GM12878 (cell line): ENCODE measurements at regions not wholly inside any gene's neighbourhood (a gene's known extent, or its start where the extent isn't known, plus 50 kb on each side); places are given as distances from the start of the nearest gene placed in this dataset.
A peak's percentile ranks its signal among the peaks of the same experiment; 100 is the strongest.

Experiments
- BHLHE40 ChIP-seq, 2 experiments: fragments of 450-650 bp in 1 of 2; IDR thresholded peaks; 2 replicates each; pipeline ENCODE4 v1.6.1; 2011 to 2017; ENCODE audit warnings: low read depth in 2 of 2, borderline replicate concordance in 1 of 2, improper control_type of control experiment in 1 of 2, low read length in 1 of 2, mild to moderate bottlenecking in 1 of 2
- BRCA1 ChIP-seq: IDR thresholded peaks from 2 replicates; pipeline ENCODE4 v1.6.1; 2011; ENCODE audit warnings: low read depth, low read length, improper control_type of control experiment
- CBFB ChIP-seq: IDR thresholded peaks from 2 replicates; pipeline ENCODE4 v1.6.1; 2016; ENCODE audit warnings: antibody characterized with exemption, low read depth
- CBX3 ChIP-seq: fragments of 200-600 bp; sonication (generic); IDR thresholded peaks from 2 replicates; pipeline ENCODE4 v1.6.1; 2016; ENCODE audit warnings: low read depth, borderline replicate concordance
- CHD2 ChIP-seq: IDR thresholded peaks from 2 replicates; pipeline ENCODE4 v1.6.1; 2011; ENCODE audit warnings: low read depth, low read length, improper control_type of control experiment, borderline replicate concordance
- CREM ChIP-seq: IDR thresholded peaks from 2 replicates; pipeline ENCODE4 v1.6.1; 2014; ENCODE audit warnings: antibody characterized with exemption, low read depth
- DPF2 ChIP-seq: fragments of 450-650 bp; IDR thresholded peaks from 2 replicates; pipeline ENCODE4 v1.6.1; 2017; ENCODE audit warnings: mild to moderate bottlenecking
- HCFC1 ChIP-seq: fragments of 150-350 bp; IDR thresholded peaks from 2 replicates; pipeline ENCODE4 v1.6.1; 2014; ENCODE audit warnings: low read length
- HDGF ChIP-seq: fragments of 450-650 bp; IDR thresholded peaks from 2 replicates; pipeline ENCODE4 v1.6.1; 2016; ENCODE audit warnings: antibody characterized with exemption
- IKZF1 ChIP-seq: fragments of 450-650 bp; conservative IDR thresholded peaks from 2 replicates; pipeline ENCODE4 v1.6.1; 2017; ENCODE audit warnings: antibody characterized with exemption, mild to moderate bottlenecking
- IKZF2 ChIP-seq, 2 experiments: fragments of 450-650 bp; IDR thresholded peaks; 2 replicates each; pipeline ENCODE4 v1.6.1; 2017; ENCODE audit warnings: mild to moderate bottlenecking in 2 of 2, moderate library complexity in 2 of 2
- NR2C2 ChIP-seq: IDR thresholded peaks from 2 replicates; pipeline ENCODE4 v1.6.1; 2011; ENCODE audit warnings: borderline replicate concordance, low read depth; ENCODE audit not compliant: control insufficient read depth, insufficient read length
- NR2F1 ChIP-seq: fragments of 450-650 bp; conservative IDR thresholded peaks from 2 replicates; pipeline ENCODE4 v1.6.1; 2017; ENCODE audit warnings: mild to moderate bottlenecking
- RB1 ChIP-seq: fragments of 450-650 bp; formaldehyde crosslinking; IDR thresholded peaks from 2 replicates; pipeline ENCODE4 v1.6.1; 2017; ENCODE audit warnings: mild to moderate bottlenecking, borderline replicate concordance
- RBBP5 ChIP-seq: fragments of 200-600 bp; sonication (generic); conservative IDR thresholded peaks from 2 replicates; pipeline ENCODE4 v1.6.1; 2016
- RUNX3 ChIP-seq: IDR thresholded peaks from 2 replicates; pipeline ENCODE4 v1.6.1; 2012; ENCODE audit warnings: low read length, inconsistent platforms
- SIX5 ChIP-seq: IDR thresholded peaks from 2 replicates; pipeline ENCODE4 v1.6.1; 2011; ENCODE audit warnings: mild to moderate bottlenecking, low read depth, low read length, moderate library complexity; ENCODE audit not compliant: severe bottlenecking
- SP1 ChIP-seq: IDR thresholded peaks from one replicate; pipeline ENCODE4 v1.6.1; 2011; ENCODE audit warnings: low read depth, low read length
- SPI1 ChIP-seq: IDR thresholded peaks from 2 replicates; pipeline ENCODE4 v1.6.1; 2011; ENCODE audit warnings: low read depth, mild to moderate bottlenecking, low read length, moderate library complexity, borderline replicate concordance; ENCODE audit not compliant: insufficient read depth
- SUZ12 ChIP-seq: fragments of 200-600 bp; sonication (generic); IDR thresholded peaks from one replicate; pipeline ENCODE4 v1.6.1; 2018; ENCODE audit warnings: antibody characterized with exemption, mild to moderate bottlenecking; ENCODE audit not compliant: unreplicated experiment
- ZNF384 ChIP-seq: IDR thresholded peaks from 2 replicates; pipeline ENCODE4 v1.6.1; 2012; ENCODE audit warnings: low read depth, mild to moderate bottlenecking, low read length, improper control_type of control experiment, borderline replicate concordance
- TF ChIP-seq, protein P1 (sequence below): fragments of 450-650 bp; IDR thresholded peaks from 2 replicates; pipeline ENCODE4 v1.6.1; 2017; ENCODE audit warnings: mild to moderate bottlenecking
- TF ChIP-seq, protein P2 (sequence below): fragments of 450-650 bp; formaldehyde crosslinking; IDR thresholded peaks from 2 replicates; pipeline ENCODE4 v1.4.0; 2022; ENCODE audit warnings: mild to moderate bottlenecking, moderate library complexity
- TF ChIP-seq, protein P3 (sequence below): fragments of 450-650 bp; formaldehyde crosslinking; IDR thresholded peaks from 2 replicates; pipeline ENCODE4 v1.5.0; 2022; ENCODE audit warnings: mild to moderate bottlenecking, missing genetic modification characterization

DNA sequence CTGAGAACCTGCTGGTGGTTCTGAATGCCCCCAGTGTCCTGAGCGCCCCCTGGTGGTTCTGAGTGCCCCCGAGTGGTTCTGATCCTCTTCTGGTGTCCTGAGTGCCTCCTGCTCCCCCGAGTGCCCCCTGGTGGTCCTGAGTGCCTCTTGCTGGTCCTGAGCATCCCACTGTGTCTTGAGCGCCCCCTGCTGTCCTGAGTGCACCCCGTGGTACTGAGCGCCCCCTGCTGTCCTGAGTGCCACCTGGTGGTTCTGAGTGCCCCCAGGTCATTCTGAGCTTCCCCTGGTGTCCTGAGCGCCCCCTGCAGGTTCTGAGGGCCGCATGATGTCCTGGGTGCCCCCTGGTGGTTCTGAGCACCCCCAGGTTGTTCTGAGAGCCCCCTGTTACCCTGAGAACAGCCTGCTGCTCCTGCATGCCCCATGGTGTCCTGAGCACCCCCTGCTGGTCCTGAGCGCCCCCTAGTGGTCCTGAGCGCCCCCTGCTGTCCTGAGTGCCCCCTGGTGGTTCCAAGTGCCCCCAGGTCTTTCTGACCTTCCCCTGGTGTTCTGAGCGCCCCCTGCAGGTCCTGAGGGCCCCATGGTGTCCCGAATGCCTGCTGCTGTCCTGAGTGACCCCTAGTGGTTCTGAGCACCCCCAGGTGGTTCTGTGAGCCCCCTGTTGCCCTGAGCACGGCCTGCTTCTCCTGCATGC, 1165.4 kb downstream of the TMEM121 start (continued):
- TF ChIP-seq, protein P1, sequence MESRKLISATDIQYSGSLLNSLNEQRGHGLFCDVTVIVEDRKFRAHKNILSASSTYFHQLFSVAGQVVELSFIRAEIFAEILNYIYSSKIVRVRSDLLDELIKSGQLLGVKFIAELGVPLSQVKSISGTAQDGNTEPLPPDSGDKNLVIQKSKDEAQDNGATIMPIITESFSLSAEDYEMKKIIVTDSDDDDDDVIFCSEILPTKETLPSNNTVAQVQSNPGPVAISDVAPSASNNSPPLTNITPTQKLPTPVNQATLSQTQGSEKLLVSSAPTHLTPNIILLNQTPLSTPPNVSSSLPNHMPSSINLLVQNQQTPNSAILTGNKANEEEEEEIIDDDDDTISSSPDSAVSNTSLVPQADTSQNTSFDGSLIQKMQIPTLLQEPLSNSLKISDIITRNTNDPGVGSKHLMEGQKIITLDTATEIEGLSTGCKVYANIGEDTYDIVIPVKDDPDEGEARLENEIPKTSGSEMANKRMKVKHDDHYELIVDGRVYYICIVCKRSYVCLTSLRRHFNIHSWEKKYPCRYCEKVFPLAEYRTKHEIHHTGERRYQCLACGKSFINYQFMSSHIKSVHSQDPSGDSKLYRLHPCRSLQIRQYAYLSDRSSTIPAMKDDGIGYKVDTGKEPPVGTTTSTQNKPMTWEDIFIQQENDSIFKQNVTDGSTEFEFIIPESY: no peak
- no peak for TF ChIP-seq DPF2
- TF ChIP-seq RBBP5: no peak
- no peak for TF ChIP-seq HDGF
- TF ChIP-seq SUZ12: no peak
- TF ChIP-seq CBX3: no peak
- TF ChIP-seq, protein P2, sequence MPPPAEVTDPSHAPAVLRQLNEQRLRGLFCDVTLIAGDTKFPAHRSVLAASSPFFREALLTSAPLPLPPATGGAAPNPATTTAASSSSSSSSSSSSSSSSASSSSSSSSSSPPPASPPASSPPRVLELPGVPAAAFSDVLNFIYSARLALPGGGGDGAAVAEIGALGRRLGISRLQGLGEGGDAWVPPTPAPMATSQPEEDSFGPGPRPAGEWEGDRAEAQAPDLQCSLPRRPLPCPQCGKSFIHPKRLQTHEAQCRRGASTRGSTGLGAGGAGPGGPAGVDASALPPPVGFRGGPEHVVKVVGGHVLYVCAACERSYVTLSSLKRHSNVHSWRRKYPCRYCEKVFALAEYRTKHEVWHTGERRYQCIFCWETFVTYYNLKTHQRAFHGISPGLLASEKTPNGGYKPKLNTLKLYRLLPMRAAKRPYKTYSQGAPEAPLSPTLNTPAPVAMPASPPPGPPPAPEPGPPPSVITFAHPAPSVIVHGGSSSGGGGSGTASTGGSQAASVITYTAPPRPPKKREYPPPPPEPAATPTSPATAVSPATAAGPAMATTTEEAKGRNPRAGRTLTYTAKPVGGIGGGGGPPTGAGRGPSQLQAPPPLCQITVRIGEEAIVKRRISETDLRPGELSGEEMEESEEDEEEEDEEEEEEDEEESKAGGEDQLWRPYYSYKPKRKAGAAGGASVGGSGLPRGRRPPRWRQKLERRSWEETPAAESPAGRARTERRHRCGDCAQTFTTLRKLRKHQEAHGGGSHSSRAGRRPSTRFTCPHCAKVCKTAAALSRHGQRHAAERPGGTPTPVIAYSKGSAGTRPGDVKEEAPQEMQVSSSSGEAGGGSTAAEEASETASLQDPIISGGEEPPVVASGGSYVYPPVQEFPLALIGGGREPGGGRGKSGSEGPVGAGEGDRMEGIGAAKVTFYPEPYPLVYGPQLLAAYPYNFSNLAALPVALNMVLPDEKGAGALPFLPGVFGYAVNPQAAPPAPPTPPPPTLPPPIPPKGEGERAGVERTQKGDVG (CRISPR knock-in tag): no peak
- 0 out of 2 replicates have a peak, but pooled peaks have one; percentile 23 for TF ChIP-seq IKZF1
- 0 out of 2 replicates have a peak, but pooled peaks have one; percentile 27 for TF ChIP-seq RB1
- TF ChIP-seq CBFB: peak; percentile 63; the same call in 1 of the 2 replicates
- peak; percentile 50 for TF ChIP-seq RUNX3
- TF ChIP-seq SPI1: no peak
- TF ChIP-seq HCFC1: peak; percentile 32; the same call in 1 of the 2 replicates
- peak; percentile 62 for TF ChIP-seq SP1
- TF ChIP-seq SIX5: no peak
- TF ChIP-seq BRCA1: no peak
- peak; percentile 76 for TF ChIP-seq NR2F1
- no peak for TF ChIP-seq CHD2
- TF ChIP-seq BHLHE40 (IDR thresholded peaks at IDR 0.05; ENCODE audit: borderline replicate concordance in 1 of 2, low read depth in 2 of 2, low read length in 1 of 2): peak in 1 of 2 experiments; percentile 48; a peak in 1 of 4 replicates
- TF ChIP-seq IKZF2 (IDR thresholded peaks at IDR 0.05): no peak
- TF ChIP-seq, protein P3, sequence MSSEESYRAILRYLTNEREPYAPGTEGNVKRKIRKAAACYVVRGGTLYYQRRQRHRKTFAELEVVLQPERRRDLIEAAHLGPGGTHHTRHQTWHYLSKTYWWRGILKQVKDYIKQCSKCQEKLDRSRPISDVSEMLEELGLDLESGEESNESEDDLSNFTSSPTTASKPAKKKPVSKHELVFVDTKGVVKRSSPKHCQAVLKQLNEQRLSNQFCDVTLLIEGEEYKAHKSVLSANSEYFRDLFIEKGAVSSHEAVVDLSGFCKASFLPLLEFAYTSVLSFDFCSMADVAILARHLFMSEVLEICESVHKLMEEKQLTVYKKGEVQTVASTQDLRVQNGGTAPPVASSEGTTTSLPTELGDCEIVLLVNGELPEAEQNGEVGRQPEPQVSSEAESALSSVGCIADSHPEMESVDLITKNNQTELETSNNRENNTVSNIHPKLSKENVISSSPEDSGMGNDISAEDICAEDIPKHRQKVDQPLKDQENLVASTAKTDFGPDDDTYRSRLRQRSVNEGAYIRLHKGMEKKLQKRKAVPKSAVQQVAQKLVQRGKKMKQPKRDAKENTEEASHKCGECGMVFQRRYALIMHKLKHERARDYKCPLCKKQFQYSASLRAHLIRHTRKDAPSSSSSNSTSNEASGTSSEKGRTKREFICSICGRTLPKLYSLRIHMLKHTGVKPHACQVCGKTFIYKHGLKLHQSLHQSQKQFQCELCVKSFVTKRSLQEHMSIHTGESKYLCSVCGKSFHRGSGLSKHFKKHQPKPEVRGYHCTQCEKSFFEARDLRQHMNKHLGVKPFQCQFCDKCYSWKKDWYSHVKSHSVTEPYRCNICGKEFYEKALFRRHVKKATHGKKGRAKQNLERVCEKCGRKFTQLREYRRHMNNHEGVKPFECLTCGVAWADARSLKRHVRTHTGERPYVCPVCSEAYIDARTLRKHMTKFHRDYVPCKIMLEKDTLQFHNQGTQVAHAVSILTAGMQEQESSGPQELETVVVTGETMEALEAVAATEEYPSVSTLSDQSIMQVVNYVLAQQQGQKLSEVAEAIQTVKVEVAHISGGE (CRISPR knock-in tag): no peak
- TF ChIP-seq CREM: peak; percentile 44; the same call in 1 of the 2 replicates
- TF ChIP-seq NR2C2: no peak
- TF ChIP-seq ZNF384: no peak
